Activated CD4-positive, alpha-beta T cell treated with anti-CD3 and anti-CD28 coated beads, Interleukin-2, amount 50 U/mL, for 16 hours (primary cell): ENCODE measurements at regions not wholly inside any gene's neighbourhood (a gene's known extent, or its start where the extent isn't known, plus 50 kb on each side); places are given as distances from the start of the nearest gene placed in this dataset.
"Not testable (repeated sequence)": the region's sequence is repeated elsewhere in the genome, so short reads cannot be mapped to it uniquely, and the experiment has no call there.

Source experiments
- DNase-seq: peaks from one replicate; pipeline ENCODE4 v3.0.0-alpha.2; 2020

DNA sequence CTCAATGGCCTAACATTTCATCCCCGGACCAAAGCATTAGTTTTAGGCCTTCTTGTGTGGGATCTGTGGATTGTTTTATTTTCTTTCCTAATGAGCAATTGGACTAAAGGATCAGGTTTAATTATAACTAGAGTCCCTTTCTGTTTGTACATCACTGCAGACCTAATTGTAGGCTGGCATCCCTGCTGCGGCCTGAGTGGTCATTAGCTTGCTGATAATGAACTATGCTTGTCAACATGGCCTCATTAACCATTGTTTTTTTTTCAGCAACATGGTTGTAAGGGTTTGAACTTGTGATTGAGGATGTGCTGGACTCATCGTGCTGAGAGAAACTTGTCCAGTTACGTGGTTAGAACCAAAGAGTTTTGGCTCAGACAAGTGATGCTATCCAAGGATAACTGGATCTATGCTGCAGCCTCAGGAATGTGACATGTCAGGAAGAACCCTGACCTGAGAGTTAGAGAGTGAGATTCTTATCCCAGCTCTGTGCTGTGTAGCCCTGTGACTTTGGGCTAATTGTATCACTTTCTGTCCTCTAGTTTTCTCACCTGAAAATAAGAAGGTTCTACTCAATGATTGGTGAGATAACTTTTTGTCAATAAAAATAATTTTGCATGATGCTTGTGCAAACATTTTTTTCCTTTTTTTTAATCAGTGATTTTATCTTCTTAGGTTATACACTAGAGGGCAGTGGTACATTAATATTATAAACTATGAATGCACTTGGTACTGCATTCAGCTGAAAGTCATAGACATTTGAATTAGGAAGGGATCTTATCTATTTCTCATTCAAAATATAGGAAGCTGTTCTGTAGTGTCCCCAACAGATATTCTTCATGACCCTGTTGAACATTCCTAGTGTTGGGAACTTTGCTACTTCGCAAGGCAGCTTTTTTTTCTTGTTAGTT lies 140.9 kb downstream of the RNF144B start:
- DNase-seq = no peak

- DNase-seq = no peak
Observed at GRCh38 chr6:18530201-18530600, 143.1 kb downstream of the RNF144B start.

GRCh38 chr6:18532139-18532538 lies 145.0 kb downstream of the RNF144B start:
- no peak for DNase-seq

DNA sequence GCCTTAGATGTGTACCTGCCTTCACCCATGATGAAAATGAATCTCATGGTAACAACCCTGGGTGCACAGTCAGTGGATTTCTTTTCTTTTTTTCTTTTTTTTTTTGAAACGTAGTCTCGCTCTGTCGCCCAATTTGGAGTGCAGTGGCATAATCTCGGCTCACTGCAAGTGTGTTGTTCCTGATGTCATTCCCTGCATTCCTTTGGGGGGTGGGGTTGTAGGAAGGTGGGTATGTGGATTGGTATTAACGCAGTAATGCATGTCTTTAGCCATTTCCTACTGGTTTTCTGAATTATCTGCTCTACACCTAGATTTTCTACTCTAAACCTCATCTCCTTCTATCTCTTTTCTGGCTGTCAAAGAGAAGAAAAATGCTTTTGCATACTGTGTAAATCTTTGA lies 146.6 kb downstream of the RNF144B start:
- DNase-seq = no peak

GRCh38 chr6:18536591-18537055 lies 149.5 kb downstream of the RNF144B start:
- no peak for DNase-seq

DNA sequence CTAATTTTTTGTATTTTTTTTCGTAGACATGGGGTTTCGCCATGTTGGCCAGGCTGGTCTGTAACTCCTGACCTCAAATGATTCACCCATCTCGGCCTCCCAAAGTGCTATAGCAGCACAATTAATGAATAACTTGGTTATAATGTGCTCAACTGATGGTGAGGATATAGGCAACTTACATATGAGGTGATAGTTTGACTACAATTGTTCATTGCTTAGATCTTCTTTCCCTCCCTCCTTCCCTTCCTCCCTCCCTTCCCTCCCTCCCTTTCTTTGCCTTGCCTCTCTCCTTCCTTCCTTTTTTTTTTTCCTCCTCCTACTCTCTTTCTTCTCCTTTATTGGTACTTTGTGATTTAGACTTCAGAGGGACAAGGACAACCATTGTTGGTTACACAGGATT lies 151.2 kb downstream of the RNF144B start:
- DNase-seq = no peak

GRCh38 chr6:18543051-18543450 lies 155.9 kb downstream of the RNF144B start:
- DNase-seq = no peak

GRCh38 chr6:18545142-18545541 lies 158.0 kb downstream of the RNF144B start:
- not testable (repeated sequence) for DNase-seq

- no peak for DNase-seq
Observed at GRCh38 chr6:18545726-18546125, 158.6 kb downstream of the RNF144B start.

GRCh38 chr6:18550119-18550518 lies 163.0 kb downstream of the RNF144B start:
- no peak for DNase-seq

DNA sequence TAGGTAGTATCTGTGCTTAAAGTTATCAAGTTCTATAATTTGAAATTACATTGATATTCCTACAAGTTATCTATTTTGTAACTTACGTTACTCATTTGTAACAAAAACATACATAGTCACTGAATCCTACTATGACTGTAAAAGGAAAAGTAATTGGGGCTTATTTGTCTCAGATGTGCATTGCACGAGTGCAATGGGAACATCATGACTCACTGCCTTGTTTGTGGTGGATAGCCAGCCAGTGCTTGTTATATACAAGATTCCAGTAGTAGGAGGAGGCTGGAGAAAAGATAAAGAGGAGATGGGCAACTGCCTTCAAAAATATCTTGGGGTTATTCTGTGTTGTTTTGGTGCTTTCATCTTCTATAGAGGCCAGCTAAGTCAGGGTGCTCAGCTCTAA lies 164.1 kb downstream of the RNF144B start:
- DNase-seq = no peak

- DNase-seq = no peak
Observed at GRCh38 chr6:18555750-18556149, 168.6 kb downstream of the RNF144B start.

DNA sequence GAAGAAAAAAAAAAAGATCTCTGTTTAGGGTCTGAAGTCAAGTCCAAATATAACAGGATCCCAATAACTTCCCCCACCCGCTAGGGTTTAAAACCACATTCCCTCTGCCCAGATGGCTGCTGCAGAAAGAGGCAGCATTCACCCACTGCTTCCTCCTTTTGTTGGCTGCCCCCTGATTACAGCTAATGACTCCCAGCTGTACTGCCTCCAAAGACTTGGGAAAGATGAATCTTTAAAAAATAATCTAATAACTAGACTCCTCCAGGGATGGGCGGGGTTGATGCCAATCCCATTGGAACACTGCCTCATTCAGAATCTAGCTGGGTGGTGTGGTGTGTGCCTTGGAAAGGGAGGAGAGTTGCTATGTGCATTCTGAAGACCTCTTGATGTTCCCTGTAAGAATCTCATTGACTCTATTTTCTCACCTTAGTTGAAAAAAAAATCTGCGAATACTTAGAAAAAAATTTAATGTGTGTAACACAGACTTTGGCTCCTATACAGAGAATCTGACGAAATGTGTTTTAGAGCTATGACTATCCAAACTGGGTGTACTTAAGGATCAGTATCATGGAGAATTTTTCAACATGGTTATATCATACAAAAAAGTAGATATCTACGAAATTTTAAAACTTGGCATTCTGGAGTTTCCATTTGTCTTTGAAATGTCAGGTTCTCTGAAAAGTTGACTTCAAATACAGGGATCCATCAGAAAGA lies 174.0 kb downstream of the RNF144B start:
- no peak for DNase-seq

DNA sequence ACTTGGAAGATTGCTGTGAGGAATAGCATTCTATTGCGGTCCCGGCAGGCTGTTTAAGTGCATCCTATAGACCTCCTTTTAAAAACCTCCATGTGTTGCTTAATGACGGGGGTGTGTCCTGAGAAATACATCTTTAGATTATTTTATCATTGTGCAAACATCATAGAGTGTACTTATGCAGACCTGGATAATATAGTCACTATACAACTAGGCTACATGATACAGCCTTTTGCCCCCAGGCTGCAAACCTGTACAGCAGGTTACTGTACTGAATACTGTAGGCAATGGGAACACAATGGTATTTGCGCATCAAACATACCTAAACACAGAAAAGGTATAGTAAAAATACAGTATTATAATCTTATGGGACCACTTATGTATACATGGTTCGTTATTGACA lies 175.6 kb downstream of the RNF144B start:
- no peak for DNase-seq

DNA sequence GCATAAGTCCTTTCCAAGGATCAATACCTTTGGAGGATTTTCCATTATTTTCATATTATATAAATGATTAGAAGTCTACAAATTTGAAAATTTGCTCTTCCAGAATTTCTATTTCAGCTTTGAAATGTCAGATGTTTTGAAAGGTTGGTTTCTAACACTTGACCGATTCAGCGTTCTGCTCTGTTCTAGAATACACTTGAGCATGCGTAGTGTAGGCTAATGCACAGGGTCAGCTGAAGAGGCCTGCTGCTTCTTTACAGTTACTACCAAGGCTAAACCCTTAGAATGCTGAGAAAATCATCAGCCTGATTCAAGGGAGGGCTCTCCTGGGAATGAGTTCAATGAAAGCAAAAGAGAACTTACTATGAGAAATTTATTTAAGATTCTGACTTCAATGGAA lies 177.6 kb downstream of the RNF144B start:
- no peak for DNase-seq

DNA sequence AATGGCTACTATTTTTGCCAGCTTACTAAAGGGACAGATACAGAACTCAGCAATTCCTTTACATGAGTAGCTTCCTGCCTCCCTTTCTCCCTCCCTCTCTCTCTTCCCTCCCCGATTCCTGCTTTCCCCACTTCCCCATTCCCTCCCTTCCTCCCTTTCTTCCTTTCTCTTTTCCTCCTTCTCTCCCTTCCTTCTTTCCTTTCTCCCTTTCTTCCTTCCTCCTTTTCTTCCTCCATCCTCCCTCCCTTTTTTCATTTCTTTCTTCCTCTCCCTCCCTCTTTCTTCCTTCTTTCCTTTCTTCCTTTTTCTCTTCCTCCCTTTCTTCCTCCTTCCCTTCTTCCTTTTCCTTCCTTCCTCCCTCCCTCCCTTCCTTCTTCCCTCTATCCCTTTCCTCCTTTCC lies 178.1 kb downstream of the RNF144B start:
- no peak for DNase-seq

GRCh38 chr6:18567380-18567779 lies 180.2 kb downstream of the RNF144B start:
- DNase-seq = no peak

GRCh38 chr6:18577491-18577890 lies 190.3 kb downstream of the RNF144B start:
- no peak for DNase-seq

GRCh38 chr6:18579166-18579565 lies 192.0 kb downstream of the RNF144B start:
- no peak for DNase-seq

DNA sequence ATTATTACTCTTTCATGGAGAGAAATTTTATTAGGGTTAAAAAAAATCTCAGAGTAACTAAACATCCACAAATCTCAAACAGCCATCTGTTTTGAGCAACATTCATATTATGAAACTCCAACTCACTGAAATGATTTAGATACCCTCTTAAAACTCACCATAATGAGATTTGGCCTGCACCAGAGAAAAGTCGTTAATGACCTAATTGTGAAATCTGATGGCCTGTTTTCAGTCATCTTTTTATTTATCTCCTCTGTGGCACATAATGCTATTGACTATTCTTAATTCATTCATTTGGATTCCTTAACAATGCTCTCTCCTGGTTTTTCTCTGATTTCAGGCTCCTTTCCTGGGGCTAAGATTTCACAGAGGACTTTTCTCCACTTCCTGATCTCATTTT lies 192.7 kb downstream of the RNF144B start:
- DNase-seq = no peak

DNA sequence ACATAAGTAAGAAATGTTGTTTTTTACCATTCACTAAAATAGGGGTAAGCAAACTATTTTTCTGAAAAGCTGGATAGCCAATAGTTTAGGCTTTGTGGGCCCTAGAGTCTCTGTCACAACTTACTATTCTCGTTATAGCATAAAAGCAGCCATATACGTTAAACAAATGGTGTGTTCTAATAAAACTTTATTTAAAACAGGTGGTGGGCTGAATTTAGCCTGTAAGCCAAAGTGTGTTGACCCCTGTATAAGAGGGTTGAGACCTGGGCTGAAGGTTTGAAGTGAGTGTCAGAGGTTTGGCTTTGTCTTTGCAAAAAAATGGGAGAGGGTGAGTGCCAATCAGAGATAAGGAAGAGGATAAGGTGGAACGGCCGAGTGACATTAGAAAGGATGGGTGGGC lies 197.2 kb downstream of the RNF144B start:
- no peak for DNase-seq

DNA sequence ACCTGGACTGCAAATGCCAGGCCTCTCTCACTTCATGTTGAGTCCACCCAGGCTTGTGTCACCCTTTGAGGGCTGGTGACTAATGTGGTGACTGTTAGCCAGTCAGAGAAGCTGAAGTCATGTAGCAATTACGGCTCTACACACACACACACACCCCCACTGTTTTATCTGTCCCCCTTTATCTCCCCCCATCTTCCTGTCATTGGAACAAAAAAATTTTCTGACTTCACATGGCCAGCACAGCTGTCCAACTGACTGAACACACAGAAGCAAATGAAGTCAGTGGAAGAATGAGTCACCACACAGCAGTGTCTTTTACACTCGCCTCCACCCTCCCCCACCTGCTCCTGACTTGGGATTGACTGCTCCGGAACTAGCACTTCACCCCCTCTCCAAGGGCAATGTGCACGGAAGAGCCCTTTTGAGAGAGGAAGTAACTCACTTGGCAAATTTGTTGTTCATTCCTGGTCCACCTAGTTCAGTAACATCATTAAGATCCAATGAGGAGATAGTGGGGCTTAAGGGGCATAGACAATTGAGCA lies 198.0 kb downstream of the RNF144B start:
- no peak for DNase-seq

- DNase-seq = no peak
Observed at GRCh38 chr6:18586133-18586532, 199.0 kb downstream of the RNF144B start.
